OCI-LY7 (cell line): ENCODE measurements at regions not wholly inside any gene's neighbourhood (a gene's known extent, or its start where the extent isn't known, plus 50 kb on each side); places are given as distances from the start of the nearest gene placed in this dataset.

Source experiments
- CTCF ChIP-seq: fragments of 200-600 bp; sonication (generic); conservative IDR thresholded peaks from 2 replicates; pipeline ENCODE4 v1.5.1; 2014; ENCODE audit warnings: mild to moderate bottlenecking, antibody characterized with exemption, low read length, moderate library complexity, mixed read lengths
- EZH2phosphoT487 ChIP-seq: fragments of 200-600 bp; sonication (generic); IDR thresholded peaks from 2 replicates; pipeline ENCODE4 v1.6.1; 2018; ENCODE audit warnings: low read depth, borderline replicate concordance, mild to moderate bottlenecking, mixed run types, antibody characterized with exemption, low read length, moderate library complexity, mixed read lengths

GRCh38 chr6:169904051-169904922, 152.9 kb downstream of the ERMARD start:
- no peak for TF ChIP-seq CTCF
- no peak for TF ChIP-seq EZH2phosphoT487
